HL-60 (cell line): ENCODE measurements at regions not wholly inside any gene's neighbourhood (a gene's known extent, or its start where the extent isn't known, plus 50 kb on each side); places are given as distances from the start of the nearest gene placed in this dataset.

ENCODE experiments used
- DNase-seq, 2 experiments: peaks; one replicate each; pipeline ENCODE4 v3.0.0-alpha.2; 2010 to 2020; ENCODE audit warnings: low read depth in 1 of 2, low spot score in 1 of 2
- H3K27ac ChIP-seq: fragments of 250-450 bp; sonication (Bioruptor Pico); replicated peaks from 2 replicates; pipeline ENCODE4 v1.5.1; 2020; ENCODE audit warnings: mild to moderate bottlenecking, moderate library complexity
- H3K27me3 ChIP-seq: fragments of 250-450 bp; sonication (Bioruptor Pico); 2 replicates; pipeline ENCODE4 v1.5.1; 2021; ENCODE audit warnings: mild to moderate bottlenecking, moderate library complexity; ENCODE audit not compliant: insufficient read depth, poor library complexity, severe bottlenecking
- H3K4me3 ChIP-seq: replicated peaks from 2 replicates; pipeline ENCODE4 v1.5.1; 2011; ENCODE audit warnings: mild to moderate bottlenecking, control low read depth, low read length; ENCODE audit not compliant: insufficient read depth
- CTCF ChIP-seq: IDR thresholded peaks from one replicate; pipeline ENCODE4 v1.5.1; 2011; ENCODE audit warnings: low read length, control low read depth, inconsistent platforms; ENCODE audit not compliant: insufficient read depth
- GABPA ChIP-seq: IDR thresholded peaks from 2 replicates; pipeline ENCODE4 v1.6.1; 2012; ENCODE audit warnings: low read depth
- POLR2AphosphoS5 ChIP-seq: IDR thresholded peaks from 2 replicates; pipeline ENCODE4 v1.6.1; 2012; ENCODE audit warnings: low read depth
- SPI1 ChIP-seq: IDR thresholded peaks from 2 replicates; pipeline ENCODE4 v1.6.1; 2012; ENCODE audit warnings: low read depth, mild to moderate bottlenecking, borderline replicate concordance
- TF ChIP-seq, protein P1 (sequence below): IDR thresholded peaks from 2 replicates; pipeline ENCODE4 v1.6.1; 2012; ENCODE audit warnings: low read depth; ENCODE audit not compliant: insufficient replicate concordance

DNA sequence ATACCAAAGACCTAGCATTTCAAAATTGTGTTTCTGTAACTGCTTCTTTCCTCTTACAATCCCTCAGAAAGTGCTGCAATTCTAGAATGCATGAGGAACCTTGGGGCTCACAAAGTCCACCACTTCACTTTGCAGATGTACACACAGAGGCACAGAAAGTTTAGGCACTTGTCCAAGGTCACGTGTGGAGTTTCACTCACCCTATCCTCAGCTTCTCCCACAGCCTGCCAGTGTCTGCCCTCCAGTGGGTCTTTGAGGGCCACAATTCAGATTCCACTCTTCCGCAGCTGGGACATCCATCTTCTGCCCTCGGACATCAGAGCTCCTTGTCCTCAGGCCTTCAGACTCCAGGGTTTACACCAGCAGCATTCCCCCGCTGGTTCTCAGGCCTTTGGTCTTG is 210.5 kb upstream of the SERP2 start:
- TF ChIP-seq POLR2AphosphoS5 = no peak
- H3K4me3 ChIP-seq = no peak overlapping the region
- no peak for DNase-seq
- H3K27me3 ChIP-seq = peaks cover 2% of the 10 kb centered on the region
- no peak overlapping the region for H3K27ac ChIP-seq

DNA sequence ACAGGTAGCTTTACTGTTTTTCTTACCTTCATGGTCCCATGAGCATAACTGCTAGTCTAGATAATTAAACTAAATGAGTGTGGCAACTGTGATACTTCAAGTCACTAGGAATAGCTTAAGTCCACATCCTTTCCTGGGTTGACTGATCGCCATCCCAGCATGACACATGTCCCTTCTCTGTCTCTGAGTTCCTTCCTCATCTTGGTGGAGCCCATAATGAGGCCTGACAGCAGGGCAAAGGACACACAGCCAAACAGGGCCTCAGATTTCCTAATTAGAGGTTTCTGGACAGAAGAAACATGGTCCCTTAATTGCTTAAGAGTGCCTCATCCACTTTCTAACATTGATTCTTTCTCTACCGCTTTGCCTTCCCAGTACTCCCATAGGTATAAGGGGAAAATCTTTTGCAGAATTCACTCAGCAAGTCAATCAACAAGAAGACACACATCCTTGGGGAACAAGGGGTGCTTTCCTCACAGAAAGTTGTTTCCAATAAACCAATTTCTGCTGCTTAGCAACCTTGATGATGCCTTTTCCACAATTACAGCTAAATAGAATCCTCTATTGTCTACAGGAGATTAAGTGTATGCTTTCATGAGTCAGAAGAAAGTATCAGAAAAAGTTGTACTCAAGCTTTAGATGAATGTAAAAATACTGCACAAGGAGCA is 208.3 kb upstream of the SERP2 start:
- peaks cover 2% of the 10 kb centered on the region for H3K27me3 ChIP-seq
- TF ChIP-seq, protein P1, sequence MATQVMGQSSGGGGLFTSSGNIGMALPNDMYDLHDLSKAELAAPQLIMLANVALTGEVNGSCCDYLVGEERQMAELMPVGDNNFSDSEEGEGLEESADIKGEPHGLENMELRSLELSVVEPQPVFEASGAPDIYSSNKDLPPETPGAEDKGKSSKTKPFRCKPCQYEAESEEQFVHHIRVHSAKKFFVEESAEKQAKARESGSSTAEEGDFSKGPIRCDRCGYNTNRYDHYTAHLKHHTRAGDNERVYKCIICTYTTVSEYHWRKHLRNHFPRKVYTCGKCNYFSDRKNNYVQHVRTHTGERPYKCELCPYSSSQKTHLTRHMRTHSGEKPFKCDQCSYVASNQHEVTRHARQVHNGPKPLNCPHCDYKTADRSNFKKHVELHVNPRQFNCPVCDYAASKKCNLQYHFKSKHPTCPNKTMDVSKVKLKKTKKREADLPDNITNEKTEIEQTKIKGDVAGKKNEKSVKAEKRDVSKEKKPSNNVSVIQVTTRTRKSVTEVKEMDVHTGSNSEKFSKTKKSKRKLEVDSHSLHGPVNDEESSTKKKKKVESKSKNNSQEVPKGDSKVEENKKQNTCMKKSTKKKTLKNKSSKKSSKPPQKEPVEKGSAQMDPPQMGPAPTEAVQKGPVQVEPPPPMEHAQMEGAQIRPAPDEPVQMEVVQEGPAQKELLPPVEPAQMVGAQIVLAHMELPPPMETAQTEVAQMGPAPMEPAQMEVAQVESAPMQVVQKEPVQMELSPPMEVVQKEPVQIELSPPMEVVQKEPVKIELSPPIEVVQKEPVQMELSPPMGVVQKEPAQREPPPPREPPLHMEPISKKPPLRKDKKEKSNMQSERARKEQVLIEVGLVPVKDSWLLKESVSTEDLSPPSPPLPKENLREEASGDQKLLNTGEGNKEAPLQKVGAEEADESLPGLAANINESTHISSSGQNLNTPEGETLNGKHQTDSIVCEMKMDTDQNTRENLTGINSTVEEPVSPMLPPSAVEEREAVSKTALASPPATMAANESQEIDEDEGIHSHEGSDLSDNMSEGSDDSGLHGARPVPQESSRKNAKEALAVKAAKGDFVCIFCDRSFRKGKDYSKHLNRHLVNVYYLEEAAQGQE = no peak
- TF ChIP-seq CTCF (no peak), SPI1 (no peak), GABPA (no peak), POLR2AphosphoS5 (no peak)
- no peak overlapping the region for H3K4me3 ChIP-seq
- no peak overlapping the region for H3K27ac ChIP-seq
- no peak for DNase-seq

- no peak for DNase-seq
- H3K4me3 ChIP-seq = no peak overlapping the region
- no peak for TF ChIP-seq GABPA
- TF ChIP-seq, protein P1 = no peak
- TF ChIP-seq SPI1 = no peak
- no peak for TF ChIP-seq POLR2AphosphoS5
- TF ChIP-seq CTCF = no peak
- H3K27me3 ChIP-seq = peaks cover 2% of the 10 kb centered on the region
- no peak overlapping the region for H3K27ac ChIP-seq
Measured at GRCh38 chr13:44165889-44166496, 207.6 kb upstream of the SERP2 start.

DNA sequence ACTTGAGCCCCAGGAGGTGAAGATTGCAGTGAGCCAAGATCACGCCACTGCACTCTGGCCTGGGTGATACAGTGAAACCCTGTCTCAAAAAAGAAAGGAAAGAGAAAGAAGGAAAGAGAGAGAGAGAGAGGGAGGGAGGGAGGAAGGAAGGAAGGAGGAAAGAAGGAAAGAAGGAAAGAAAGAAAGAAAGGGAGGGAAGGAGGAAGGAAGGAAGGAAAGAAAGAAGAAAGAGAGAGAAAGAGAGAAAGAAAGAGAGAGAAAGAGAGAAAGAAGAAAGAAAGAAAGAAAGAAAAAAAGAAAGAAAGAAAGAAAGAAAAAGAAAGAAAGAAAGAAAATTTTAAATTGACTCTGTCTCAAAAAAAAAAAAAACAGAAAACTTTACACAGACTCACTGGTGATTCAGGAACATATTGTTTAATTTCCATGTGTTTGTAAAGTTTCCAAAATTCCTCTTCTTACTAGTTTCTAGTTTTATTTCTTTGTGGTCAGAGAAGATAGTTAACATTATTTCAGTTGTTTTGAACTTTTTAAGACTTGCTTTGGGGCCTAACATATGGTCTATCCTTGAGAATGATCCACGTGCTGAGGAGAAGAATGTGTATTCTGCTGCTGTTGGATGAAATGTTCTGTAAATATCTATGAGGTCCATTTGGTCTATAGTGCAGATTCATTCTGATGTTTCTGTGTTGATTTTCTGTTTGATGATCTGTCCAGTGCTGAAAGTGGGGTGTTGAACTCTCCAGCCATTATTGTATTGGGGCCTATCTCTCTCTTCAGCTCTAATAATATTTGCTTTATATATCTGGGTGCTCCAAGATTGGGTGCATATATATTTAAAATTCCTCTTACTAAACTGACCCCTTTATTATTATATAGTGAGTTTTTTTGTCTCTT is 204.4 kb upstream of the SERP2 start:
- DNase-seq = no peak
- H3K4me3 ChIP-seq = no peak overlapping the region

More for the DNA sequence above, 204.4 kb upstream of the SERP2 start:
- no peak overlapping the region for H3K27ac ChIP-seq
- H3K27me3 ChIP-seq = peaks cover 7% of the 10 kb centered on the region
- TF ChIP-seq CTCF = no peak
- TF ChIP-seq, protein P1 = peak; percentile 87
